ENCODE measurements at regions not wholly inside any gene's neighbourhood (a gene's known extent, or its start where the extent isn't known, plus 50 kb on each side); places are given as distances from the start of the nearest gene placed in this dataset.

- no peak for TF ChIP-seq CTCF (IDR thresholded peaks at IDR 0.05; ENCODE audit: control extremely low read depth in 1 of 3, insufficient read depth in 1 of 3, low read depth in 1 of 3, low read length in 3 of 3)
- TF ChIP-seq CEBPB (IDR thresholded peaks at IDR 0.05; ENCODE audit: low read depth, low read length): no peak
- TF ChIP-seq YY1 (IDR thresholded peaks at IDR 0.05; ENCODE audit: low read depth, low read length): no peak
- no peak for TF ChIP-seq EZH2 (IDR thresholded peaks at IDR 0.05; ENCODE audit: low read depth, low read length, severe bottlenecking)
- no peak for TF ChIP-seq KDM5A (IDR thresholded peaks at IDR 0.05; ENCODE audit: low read length)
- TF ChIP-seq EGR1 (IDR thresholded peaks at IDR 0.05; ENCODE audit: borderline replicate concordance, low read depth, low read length): no peak
- no peak for TF ChIP-seq NANOG (IDR thresholded peaks at IDR 0.05; ENCODE audit: insufficient read depth, low read depth, low read length, poor library complexity, severe bottlenecking)
These were observed 50.3 kb upstream of the PPP2R5C start (continued) for GRCh38 chr14:101711041-101711856.
